Prostate gland (tissue), 2 donors: ENCODE measurements at regions not wholly inside any gene's neighbourhood (a gene's known extent, or its start where the extent isn't known, plus 50 kb on each side); places are given as distances from the start of the nearest gene placed in this dataset.

Experiments
- DNase-seq: peaks from one replicate; pipeline ENCODE4 v3.0.0-alpha.2; 2019; ENCODE audit warnings: low spot score
- H3K27ac ChIP-seq, 2 donors: fragments of 200-600 bp; sonication (generic); 2 replicates each; pipeline ENCODE4 v1.5.1; 2017 to 2019
- H3K27me3 ChIP-seq: fragments of 200-600 bp; sonication (generic); replicated peaks from 2 replicates; pipeline ENCODE4 v1.5.1; 2019; ENCODE audit not compliant: insufficient read depth
- H3K36me3 ChIP-seq, 2 donors: fragments of 200-600 bp; sonication (generic); 1 replicate in 1 of 2; 2 replicates in 1 of 2; pipeline versions ENCODE4 v1.5.1 to v1.8.1; 2017 to 2019
- H3K4me1 ChIP-seq: fragments of 200-600 bp; sonication (generic); replicated peaks from 2 replicates; pipeline ENCODE4 v1.5.1; 2019
- H3K4me3 ChIP-seq, 2 donors: fragments of 200-600 bp; sonication (generic); 2 replicates each; pipeline ENCODE4 v1.5.1; 2017 to 2019
- H3K9me3 ChIP-seq: fragments of 200-600 bp; sonication (generic); 2 replicates; pipeline ENCODE4 v1.5.1; 2017
- CTCF ChIP-seq, 4 experiments: fragments of 200-600 bp in 2 of 4; fragments of 450-650 bp in 2 of 4; sonication (generic) in 2 of 4; IDR thresholded peaks; 1 replicate in 3 of 4; 2 replicates in 1 of 4; pipeline ENCODE4 v1.5.1; 2016 to 2019; ENCODE audit warnings: antibody characterized with exemption in 4 of 4, mild to moderate bottlenecking in 2 of 4, moderate library complexity in 2 of 4
- POLR2A ChIP-seq: fragments of 450-650 bp; IDR thresholded peaks from one replicate; pipeline ENCODE4 v1.6.1; 2016; ENCODE audit warnings: antibody characterized with exemption, mild to moderate bottlenecking
- POLR2AphosphoS5 ChIP-seq: sonication (generic); formaldehyde crosslinking; IDR thresholded peaks from one replicate; pipeline ENCODE4 v1.6.1; 2017; ENCODE audit warnings: antibody characterized with exemption
- whole genome bisulfite sequencing: methylation state at CpG from one replicate; pipeline ENCODE4 v1.1.5; 2018; 5-methylcytosine and 5-hydroxymethylcytosine counted together
- intact Hi-C: fragments of 100-400 bp; cut with DNase I; formaldehyde crosslinking; loops from one replicate; pipeline ENCODE4 v1.14.2; 2022

- DNase-seq, result no peak
- 86% methylated on average over 3 of the region's 3 CpGs for WGBS
- H3K27me3 ChIP-seq, result no peaks in the 10 kb centered on the region
- no peak for TF ChIP-seq POLR2A
- TF ChIP-seq CTCF (IDR thresholded peaks at IDR 0.05), result no peak
- no peaks in the 10 kb centered on the region for H3K9me3 ChIP-seq
- intact Hi-C loops, result no loop called here
- no peak overlapping the region for H3K27ac ChIP-seq
- no peak overlapping the region for H3K4me3 ChIP-seq
- H3K4me1 ChIP-seq, result no peaks in the 10 kb centered on the region
- H3K36me3 ChIP-seq, result no peaks in the 10 kb centered on the region
Measured at GRCh38 chr18:70709720-70710119, 420.9 kb downstream of the SOCS6 start.

- intact Hi-C loops, result no loop called here
- WGBS, result 51% methylated on average over 4 of the region's 4 CpGs
Measured at GRCh38 chr18:70709144-70709543, 420.3 kb downstream of the SOCS6 start.

GRCh38 chr18:70705831-70706416 is 417.1 kb downstream of the SOCS6 start:
- Histone ChIP-seq H3K9me3 (no peaks in the 10 kb centered on the region), H3K4me1 (no peaks in the 10 kb centered on the region), H3K27ac (no peak overlapping the region), H3K36me3 (no peaks in the 10 kb centered on the region), H3K4me3 (no peak overlapping the region), H3K27me3 (no peaks in the 10 kb centered on the region)
- WGBS, result 53% methylated on average over 3 of the region's 3 CpGs
- TF ChIP-seq POLR2AphosphoS5 (no peak), POLR2A (no peak), CTCF (IDR thresholded peaks at IDR 0.05) (no peak)
- DNase-seq, result no peak
- intact Hi-C loops, result no loop called here

More at GRCh38 chr18:70709144-70709543, 420.3 kb downstream of the SOCS6 start:
- H3K4me1 ChIP-seq, result no peaks in the 10 kb centered on the region
- no peak for DNase-seq
- H3K4me3 ChIP-seq, result no peak overlapping the region
- H3K27ac ChIP-seq, result no peak overlapping the region
- H3K9me3 ChIP-seq, result no peaks in the 10 kb centered on the region
- TF ChIP-seq POLR2AphosphoS5, result no peak
- no peak for TF ChIP-seq POLR2A
- TF ChIP-seq CTCF (IDR thresholded peaks at IDR 0.05), result no peak
- no peaks in the 10 kb centered on the region for H3K36me3 ChIP-seq
- no peaks in the 10 kb centered on the region for H3K27me3 ChIP-seq

GRCh38 chr18:70700496-70700895 is 411.7 kb downstream of the SOCS6 start:
- no peaks in the 10 kb centered on the region for H3K9me3 ChIP-seq
- intact Hi-C loops, result no loop called here
- H3K27ac ChIP-seq, result no peak overlapping the region
- H3K4me1 ChIP-seq, result no peaks in the 10 kb centered on the region
- no peak for DNase-seq
- no peak overlapping the region for H3K4me3 ChIP-seq
- H3K36me3 ChIP-seq, result no peaks in the 10 kb centered on the region
- H3K27me3 ChIP-seq, result no peaks in the 10 kb centered on the region
- TF ChIP-seq POLR2AphosphoS5 (no peak), POLR2A (no peak), CTCF (IDR thresholded peaks at IDR 0.05) (no peak)

GRCh38 chr18:70698574-70698973 is 409.7 kb downstream of the SOCS6 start:
- Histone ChIP-seq H3K27me3 (no peaks in the 10 kb centered on the region), H3K4me1 (no peaks in the 10 kb centered on the region), H3K9me3 (no peaks in the 10 kb centered on the region), H3K27ac (no peak overlapping the region), H3K4me3 (no peak overlapping the region), H3K36me3 (no peaks in the 10 kb centered on the region)
- TF ChIP-seq POLR2AphosphoS5, result no peak
- no peak for TF ChIP-seq POLR2A
- TF ChIP-seq CTCF (IDR thresholded peaks at IDR 0.05), result no peak
- intact Hi-C loops, result no loop called here
- no peak for DNase-seq
- 68% methylated on average over 3 of the region's 3 CpGs for WGBS
